ENCODE measurements at regions not wholly inside any gene's neighbourhood (a gene's known extent, or its start where the extent isn't known, plus 50 kb on each side); places are given as distances from the start of the nearest gene placed in this dataset.

DNA sequence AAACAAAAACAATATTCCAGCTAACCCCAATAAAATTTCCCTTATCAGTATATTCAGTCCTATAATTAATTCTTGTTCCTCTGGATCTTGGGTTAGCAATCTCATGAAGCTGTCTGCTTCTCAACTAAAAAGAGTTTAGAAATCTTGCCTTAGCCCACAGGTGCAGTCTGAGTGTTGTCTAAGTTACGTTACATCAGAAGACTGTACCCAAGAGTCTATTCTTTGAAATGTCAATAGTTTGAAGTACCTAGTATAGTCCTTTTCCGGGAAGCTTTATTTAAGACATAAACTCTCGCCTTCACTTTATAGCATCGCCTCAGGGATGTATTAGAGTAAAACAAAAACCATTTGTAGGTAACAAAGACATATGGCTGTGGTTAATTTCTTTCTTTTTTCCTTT, 465.1 kb downstream of the FUT8 start:
- TF ChIP-seq, protein P1, sequence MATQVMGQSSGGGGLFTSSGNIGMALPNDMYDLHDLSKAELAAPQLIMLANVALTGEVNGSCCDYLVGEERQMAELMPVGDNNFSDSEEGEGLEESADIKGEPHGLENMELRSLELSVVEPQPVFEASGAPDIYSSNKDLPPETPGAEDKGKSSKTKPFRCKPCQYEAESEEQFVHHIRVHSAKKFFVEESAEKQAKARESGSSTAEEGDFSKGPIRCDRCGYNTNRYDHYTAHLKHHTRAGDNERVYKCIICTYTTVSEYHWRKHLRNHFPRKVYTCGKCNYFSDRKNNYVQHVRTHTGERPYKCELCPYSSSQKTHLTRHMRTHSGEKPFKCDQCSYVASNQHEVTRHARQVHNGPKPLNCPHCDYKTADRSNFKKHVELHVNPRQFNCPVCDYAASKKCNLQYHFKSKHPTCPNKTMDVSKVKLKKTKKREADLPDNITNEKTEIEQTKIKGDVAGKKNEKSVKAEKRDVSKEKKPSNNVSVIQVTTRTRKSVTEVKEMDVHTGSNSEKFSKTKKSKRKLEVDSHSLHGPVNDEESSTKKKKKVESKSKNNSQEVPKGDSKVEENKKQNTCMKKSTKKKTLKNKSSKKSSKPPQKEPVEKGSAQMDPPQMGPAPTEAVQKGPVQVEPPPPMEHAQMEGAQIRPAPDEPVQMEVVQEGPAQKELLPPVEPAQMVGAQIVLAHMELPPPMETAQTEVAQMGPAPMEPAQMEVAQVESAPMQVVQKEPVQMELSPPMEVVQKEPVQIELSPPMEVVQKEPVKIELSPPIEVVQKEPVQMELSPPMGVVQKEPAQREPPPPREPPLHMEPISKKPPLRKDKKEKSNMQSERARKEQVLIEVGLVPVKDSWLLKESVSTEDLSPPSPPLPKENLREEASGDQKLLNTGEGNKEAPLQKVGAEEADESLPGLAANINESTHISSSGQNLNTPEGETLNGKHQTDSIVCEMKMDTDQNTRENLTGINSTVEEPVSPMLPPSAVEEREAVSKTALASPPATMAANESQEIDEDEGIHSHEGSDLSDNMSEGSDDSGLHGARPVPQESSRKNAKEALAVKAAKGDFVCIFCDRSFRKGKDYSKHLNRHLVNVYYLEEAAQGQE (IDR thresholded peaks at IDR 0.05; ENCODE audit: unreplicated experiment), result no peak
- no peak for TF ChIP-seq CTCF (conservative IDR thresholded peaks at IDR 0.05; ENCODE audit: low read depth in 2 of 2)
- no peak for TF ChIP-seq POLR2AphosphoS5 (IDR thresholded peaks at IDR 0.05; ENCODE audit: low read depth)
- no peak for TF ChIP-seq CREB1 (CRISPR knock-in tag; IDR thresholded peaks at IDR 0.05; ENCODE audit: low read depth)
- no peak for TF ChIP-seq EZH2phosphoT487 (IDR thresholded peaks at IDR 0.05; ENCODE audit: unreplicated experiment)
- TF ChIP-seq EZH2 (IDR thresholded peaks at IDR 0.05; ENCODE audit: low read depth, unreplicated experiment), result no peak
- TF ChIP-seq, protein P2, sequence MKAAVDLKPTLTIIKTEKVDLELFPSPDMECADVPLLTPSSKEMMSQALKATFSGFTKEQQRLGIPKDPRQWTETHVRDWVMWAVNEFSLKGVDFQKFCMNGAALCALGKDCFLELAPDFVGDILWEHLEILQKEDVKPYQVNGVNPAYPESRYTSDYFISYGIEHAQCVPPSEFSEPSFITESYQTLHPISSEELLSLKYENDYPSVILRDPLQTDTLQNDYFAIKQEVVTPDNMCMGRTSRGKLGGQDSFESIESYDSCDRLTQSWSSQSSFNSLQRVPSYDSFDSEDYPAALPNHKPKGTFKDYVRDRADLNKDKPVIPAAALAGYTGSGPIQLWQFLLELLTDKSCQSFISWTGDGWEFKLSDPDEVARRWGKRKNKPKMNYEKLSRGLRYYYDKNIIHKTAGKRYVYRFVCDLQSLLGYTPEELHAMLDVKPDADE (IDR thresholded peaks at IDR 0.05), result no peak
